SIG-M5 treated with dmso at 0.1 percent for 504 hours (cell line): ENCODE measurements at regions not wholly inside any gene's neighbourhood (a gene's known extent, or its start where the extent isn't known, plus 50 kb on each side); places are given as distances from the start of the nearest gene placed in this dataset.
"Not testable (repeated sequence)": the region's sequence is repeated elsewhere in the genome, so short reads cannot be mapped to it uniquely, and the experiment has no call there.

Experiments
- DNase-seq: peaks from one replicate; lab custom pipeline; 2025; ENCODE audit not compliant: unreplicated experiment; lab: John Stamatoyannopoulos, UW

DNA sequence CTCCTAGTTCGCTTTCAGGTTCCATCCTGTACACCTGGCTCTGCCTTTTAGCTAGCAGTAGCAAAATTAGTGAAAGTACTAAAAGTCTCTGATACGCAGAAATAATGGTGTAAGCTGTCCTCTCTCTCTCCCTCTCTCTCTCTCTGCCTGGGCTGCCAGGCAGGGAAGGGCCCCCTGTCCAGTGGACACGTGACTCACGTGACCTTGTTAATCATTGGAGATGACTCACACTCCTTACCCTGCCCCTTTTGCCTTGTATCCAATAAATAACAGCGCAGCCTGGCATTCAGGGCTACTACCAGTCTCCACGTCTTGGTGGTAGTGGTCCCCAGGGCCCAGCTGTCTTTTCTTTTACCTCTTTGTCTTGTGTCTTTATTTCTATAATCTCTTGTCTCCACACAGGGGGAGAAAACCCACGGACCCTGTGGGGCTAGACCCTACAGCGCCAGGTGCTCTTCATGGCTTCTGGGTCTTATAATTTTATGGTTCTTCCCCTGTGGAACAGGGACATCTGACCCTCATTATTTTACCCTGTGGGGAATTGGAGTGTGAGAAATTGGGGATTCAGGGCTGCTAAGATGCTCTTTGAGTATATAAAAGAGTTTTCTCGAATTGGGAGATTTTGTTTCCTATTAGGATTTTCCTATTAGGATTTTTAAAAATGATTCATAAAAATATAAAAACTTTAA, 1348.2 kb downstream of the GATA3 start:
- DNase-seq, result not testable (repeated sequence)

GRCh38 chr10:9407201-9407600, 1352.7 kb downstream of the GATA3 start:
- not testable (repeated sequence) for DNase-seq

GRCh38 chr10:9416331-9416730, 1361.8 kb downstream of the GATA3 start:
- no peak for DNase-seq

DNA sequence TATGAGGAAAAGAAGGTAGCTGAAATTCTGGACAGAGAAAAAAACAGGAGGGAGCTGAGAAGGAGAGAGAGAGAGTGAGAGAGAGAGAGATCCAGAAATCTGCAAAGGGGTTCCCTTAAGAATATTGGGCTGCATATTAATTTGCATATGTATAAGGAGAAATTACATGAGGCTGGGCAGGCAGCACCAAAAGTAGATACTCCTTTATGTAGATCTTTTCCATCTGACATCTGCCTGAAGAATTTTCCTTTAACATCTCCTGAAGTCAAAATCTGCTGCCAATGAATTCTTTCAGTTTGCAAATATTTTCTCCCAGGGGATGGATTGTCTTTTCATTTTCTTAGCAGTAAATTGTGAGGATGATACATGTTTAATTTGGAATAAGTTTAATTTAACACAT, 1365.3 kb downstream of the GATA3 start:
- no peak for DNase-seq

GRCh38 chr10:9427209-9427608, 1372.7 kb downstream of the GATA3 start:
- no peak for DNase-seq

- no peak for DNase-seq
Measured at GRCh38 chr10:9437131-9437530, 1382.6 kb downstream of the GATA3 start.

DNA sequence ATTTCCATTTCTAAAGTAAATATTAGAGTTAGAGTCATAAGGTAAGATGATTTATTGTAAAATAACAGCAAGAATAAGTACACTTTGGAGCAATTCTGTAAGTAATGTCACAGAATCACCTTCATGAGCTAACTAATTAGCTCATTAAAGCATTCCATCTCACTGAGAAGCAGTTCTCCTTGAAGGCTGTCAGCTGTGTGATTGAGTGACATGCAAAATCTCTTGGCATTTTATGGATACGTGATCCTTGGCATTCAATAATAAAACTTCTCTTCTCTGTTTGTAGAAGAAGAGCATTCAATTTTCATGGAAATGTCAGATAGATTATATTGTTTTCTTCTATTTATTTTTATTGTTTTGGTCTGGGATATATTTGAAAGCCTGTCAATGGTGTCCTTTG, 1389.3 kb downstream of the GATA3 start:
- DNase-seq, result no peak

- no peak for DNase-seq
Measured at GRCh38 chr10:9449530-9449929, 1395.0 kb downstream of the GATA3 start.

DNA sequence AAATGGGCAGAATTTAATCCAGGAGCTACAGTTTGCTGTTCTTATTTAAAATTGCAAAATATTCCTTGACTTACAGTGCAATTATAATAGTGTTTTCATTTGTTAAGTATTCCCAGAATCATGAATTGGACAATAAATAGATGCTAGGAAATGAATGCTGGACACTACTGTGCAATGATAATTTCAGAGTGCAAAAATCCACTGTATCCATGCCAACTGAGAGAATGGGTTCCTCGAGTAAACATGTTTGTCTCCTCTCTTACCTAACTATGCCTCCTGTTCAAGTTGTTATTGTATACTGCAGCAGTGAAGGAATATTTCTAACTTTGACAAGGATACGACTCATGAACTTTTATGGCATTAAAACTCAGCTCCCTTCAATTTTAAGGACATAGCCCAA, 1396.3 kb downstream of the GATA3 start:
- no peak for DNase-seq

- no peak for DNase-seq
Measured at GRCh38 chr10:9451211-9451773, 1396.8 kb downstream of the GATA3 start.

GRCh38 chr10:9452056-9452455, 1397.6 kb downstream of the GATA3 start:
- no peak for DNase-seq

DNA sequence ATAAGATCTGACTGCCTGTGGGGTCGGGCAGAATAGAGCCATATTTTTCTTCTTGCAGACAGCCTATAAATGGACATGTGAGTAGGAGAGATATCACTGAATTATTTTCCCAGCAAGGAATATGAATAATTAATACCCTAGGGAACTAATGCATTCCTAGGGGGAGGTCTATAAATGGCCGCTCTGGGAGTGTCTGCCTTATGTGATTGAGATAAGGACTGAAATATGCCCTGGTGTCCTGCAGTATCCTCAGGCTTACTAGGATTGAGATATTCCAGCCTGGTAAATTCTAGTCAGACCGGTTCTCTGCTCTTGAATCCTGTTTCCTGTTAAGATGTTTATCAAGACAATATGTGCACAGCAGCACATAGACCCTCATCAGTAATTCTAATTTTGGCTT, 1399.4 kb downstream of the GATA3 start:
- not testable (repeated sequence) for DNase-seq

- DNase-seq, result no peak
Measured at GRCh38 chr10:9469663-9470205, 1415.2 kb downstream of the GATA3 start.

DNA sequence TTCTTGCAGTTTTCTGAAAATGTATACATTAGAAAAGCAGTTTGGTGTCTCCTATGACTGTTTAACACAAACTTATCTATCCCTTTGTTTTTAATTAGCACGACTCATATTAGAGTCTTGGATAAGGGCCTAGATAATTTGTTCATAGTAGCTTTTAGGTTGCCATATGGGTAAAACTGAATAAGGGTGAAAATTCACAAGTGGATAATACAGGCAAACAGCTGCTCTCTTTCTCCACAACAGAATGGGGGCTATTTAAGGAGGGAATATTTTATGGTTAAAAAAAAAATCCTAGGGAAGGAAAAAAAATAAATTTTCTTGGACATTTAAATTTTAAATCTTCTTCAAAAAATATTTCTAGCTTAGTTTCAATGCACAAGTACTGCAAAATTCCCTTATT, 1416.1 kb downstream of the GATA3 start:
- DNase-seq, result no peak

- DNase-seq, result no peak
Measured at GRCh38 chr10:9501944-9502343, 1447.5 kb downstream of the GATA3 start.

DNA sequence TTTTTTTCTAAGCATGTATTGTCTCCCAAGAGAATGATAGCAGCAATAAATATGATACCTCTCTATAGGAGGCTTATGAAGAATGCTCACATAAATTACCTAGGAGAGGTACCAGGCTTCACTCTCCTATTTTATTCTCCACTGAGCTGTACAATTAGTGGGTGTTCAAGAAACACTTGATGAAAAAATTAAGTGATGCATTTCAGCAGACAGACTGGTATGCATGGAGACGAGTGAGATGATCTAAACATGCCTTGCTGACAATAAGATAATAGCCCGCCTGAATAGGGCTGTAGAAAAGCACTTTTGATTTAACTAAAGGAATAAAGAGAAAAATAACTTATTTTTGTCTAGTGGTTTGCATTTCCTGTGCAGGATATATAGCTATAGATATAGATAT, 1449.7 kb downstream of the GATA3 start:
- DNase-seq, result no peak

GRCh38 chr10:9505546-9505945, 1451.1 kb downstream of the GATA3 start:
- no peak for DNase-seq

GRCh38 chr10:9508606-9509005, 1454.1 kb downstream of the GATA3 start:
- no peak for DNase-seq

DNA sequence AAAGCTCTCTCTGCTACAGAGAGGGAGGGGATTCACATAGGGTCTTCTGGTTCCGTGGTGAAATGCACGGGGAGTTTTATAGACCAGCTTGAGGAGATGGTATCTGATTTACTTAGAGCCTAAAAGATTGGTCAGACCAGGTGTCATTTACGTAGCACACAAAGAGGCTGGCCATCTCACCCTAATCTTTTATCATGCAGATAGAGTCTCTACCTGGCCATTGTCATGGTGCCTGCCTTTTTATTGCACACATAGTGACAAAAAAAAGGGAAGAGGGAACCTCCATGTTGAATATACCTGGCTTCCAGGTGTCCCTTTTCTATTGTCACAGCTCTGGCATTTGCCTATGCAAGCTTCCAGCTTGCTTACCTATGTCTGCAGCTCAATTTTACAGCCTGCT, 1456.1 kb downstream of the GATA3 start:
- DNase-seq, result no peak

- DNase-seq, result no peak
Measured at GRCh38 chr10:9515922-9516321, 1461.4 kb downstream of the GATA3 start.

GRCh38 chr10:9535744-9536143, 1481.3 kb downstream of the GATA3 start:
- no peak for DNase-seq

- no peak for DNase-seq
Measured at GRCh38 chr10:9545073-9545472, 1472.6 kb upstream of the CELF2 start.
